K562 (cell line): ENCODE measurements at regions not wholly inside any gene's neighbourhood (a gene's known extent, or its start where the extent isn't known, plus 50 kb on each side); places are given as distances from the start of the nearest gene placed in this dataset.
A peak's percentile ranks its signal among the peaks of the same experiment; 100 is the strongest.

Experiments used
- ATAC-seq: fragments of 200-7000 bp; cut with Tn5 transposase; 3 replicates; pipeline ENCODE4 v1.9.1; 2020; ENCODE audit warnings: moderate library complexity
- BruUV-seq: library from RNA; stranded (reverse); fragments of 400-500 nt; replicated peaks from 2 replicates; lab custom pipeline; 2021; lab: Mats Ljungman, UMichigan
- CTCF ChIA-PET: fragments of 300-600 bp; formaldehyde crosslinking; extraction: SDS; loops from one replicate; lab custom pipeline; 2021; ENCODE audit warnings: low intra/inter-chr PET ratio; lab: Yijun Ruan, JAX
- POLR2A ChIA-PET: fragments of 300-600, 350-650 bp; sonication (Branson Sonifier 250); formaldehyde crosslinking; extraction: SDS; loops from one replicate; lab custom pipeline; 2021; ENCODE audit warnings: antibody characterized with exemption, inconsistent platforms; lab: Yijun Ruan, JAX
- DNase-seq, 4 experiments: peaks; one replicate each; pipeline versions ENCODE4 v3.0.0 to v3.0.0-alpha.2; 2011 to 2018; ENCODE audit warnings: low spot score in 3 of 4, mixed read lengths in 3 of 4; ENCODE audit errors: extremely low read depth in 1 of 4
- FAIRE-seq: peaks from 2 replicates; lab custom pipeline; 2011; peaks lifted over from hg19 to GRCh38; lab: Jason Lieb, UNC
- H2AFZ ChIP-seq: 2 replicates; pipeline ENCODE4 v1.6.0; 2011; ENCODE audit warnings: low read depth, low read length, control low read depth, inconsistent platforms
- H3K27ac ChIP-seq: fragments of 200-600 bp; 3 replicates; pipeline ENCODE4 v1.8.0; 2011; ENCODE audit warnings: low read depth, mild to moderate bottlenecking, control low read depth, inconsistent platforms, low read length, moderate library complexity, mixed read lengths; ENCODE audit errors: extremely low read depth
- H3K27me3 ChIP-seq, 2 experiments: fragments of 300-600 bp in 1 of 2; 2 replicates in 1 of 2; 3 replicates in 1 of 2; pipeline versions ENCODE4 v1.6.0 to v1.8.0; 2011; ENCODE audit warnings: inconsistent platforms in 2 of 2, low read length in 2 of 2, mild to moderate bottlenecking in 1 of 2, mixed read lengths in 1 of 2, moderate library complexity in 1 of 2; ENCODE audit not compliant: control insufficient read depth in 2 of 2, insufficient read depth in 2 of 2
- H3K36me3 ChIP-seq: fragments of 300-600 bp; 3 replicates; pipeline ENCODE4 v1.8.0; 2011; ENCODE audit warnings: mild to moderate bottlenecking, low read length, inconsistent platforms; ENCODE audit not compliant: control insufficient read depth, insufficient read depth
- H3K4me1 ChIP-seq, 2 experiments: fragments of 200-600 bp in 1 of 2; replicated peaks in 1 of 2; 2 replicates in 1 of 2; 3 replicates in 1 of 2; pipeline versions ENCODE4 v1.5.1 to v1.8.0; 2011; ENCODE audit warnings: inconsistent platforms in 2 of 2, low read length in 2 of 2, mild to moderate bottlenecking in 1 of 2, mixed read lengths in 1 of 2, moderate library complexity in 1 of 2; ENCODE audit not compliant: control insufficient read depth in 2 of 2, insufficient read depth in 2 of 2
- H3K4me2 ChIP-seq: 2 replicates; pipeline ENCODE4 v1.6.1; 2011; ENCODE audit warnings: low read length, control low read depth, inconsistent platforms, mixed read lengths; ENCODE audit not compliant: insufficient read depth
- H3K4me3 ChIP-seq: fragments of 200-600 bp; sonication (generic), shearing (Covaris generic); 2 replicates; pipeline ENCODE4 v1.5.1; 2016; ENCODE audit warnings: control low read depth, inconsistent platforms
- H3K79me2 ChIP-seq: fragments of 200-600 bp; 3 replicates; pipeline ENCODE4 v1.8.0; 2011; ENCODE audit warnings: low read length, inconsistent platforms; ENCODE audit not compliant: control insufficient read depth, insufficient read depth
- H3K9ac ChIP-seq, 2 experiments: 2 replicates each; pipeline versions ENCODE4 v1.6.0 to v1.6.1; 2011; ENCODE audit warnings: low read depth in 2 of 2, low read length in 2 of 2, control low read depth in 1 of 2, inconsistent platforms in 1 of 2, mild to moderate bottlenecking in 1 of 2, mixed read lengths in 1 of 2; ENCODE audit not compliant: insufficient read depth in 1 of 2
- H3K9me1 ChIP-seq: one replicate; pipeline ENCODE4 v1.6.0; 2011; ENCODE audit warnings: inconsistent platforms, mild to moderate bottlenecking, low read length, moderate library complexity; ENCODE audit not compliant: control insufficient read depth, insufficient read depth
- H3K9me3 ChIP-seq: replicated peaks from 2 replicates; pipeline ENCODE4 v1.5.1; 2011; ENCODE audit warnings: low read depth, low read length, inconsistent platforms; ENCODE audit not compliant: control insufficient read depth, insufficient read depth
- H4K20me1 ChIP-seq: replicated peaks from 2 replicates; pipeline ENCODE4 v1.6.1; 2011; ENCODE audit warnings: low read length, inconsistent platforms, mixed read lengths; ENCODE audit not compliant: control insufficient read depth, insufficient read depth
- ELF1 ChIP-seq: fragments of 200-800 bp; sonication (Bioruptor generic); IDR thresholded peaks from 2 replicates; pipeline ENCODE4 v1.6.1; 2016; ENCODE audit warnings: missing genetic modification characterization, missing compliant biosample characterization
- FOSL1 ChIP-seq: fragments of 200-800 bp; sonication (Bioruptor generic); conservative IDR thresholded peaks from 2 replicates; pipeline ENCODE4 v1.6.1; 2016; ENCODE audit warnings: missing genetic modification characterization, missing compliant biosample characterization
- FOXK1 ChIP-seq: sonication (generic); formaldehyde crosslinking; IDR thresholded peaks from 2 replicates; pipeline ENCODE4 v1.8.0; 2022; ENCODE audit warnings: missing genetic modification reagents, mild to moderate bottlenecking, borderline replicate concordance
- HMG20B ChIP-seq: fragments of 250-450 bp; sonication (Bioruptor Pico); IDR thresholded peaks from 2 replicates; pipeline ENCODE4 v1.5.0; 2021; ENCODE audit warnings: mild to moderate bottlenecking
- HOXB6 ChIP-seq: fragments of 250-450 bp; sonication (Bioruptor Pico); IDR thresholded peaks from 2 replicates; pipeline ENCODE4 v1.5.1; 2022; ENCODE audit warnings: mild to moderate bottlenecking, borderline replicate concordance
- MAFK ChIP-seq: IDR thresholded peaks from 2 replicates; pipeline ENCODE4 v1.6.1; 2011; ENCODE audit warnings: low read length, improper control_type of control experiment
- ZFP1 ChIP-seq: fragments of 450-650 bp; formaldehyde crosslinking; IDR thresholded peaks from 2 replicates; pipeline ENCODE4 v1.4.0; 2020; ENCODE audit warnings: mild to moderate bottlenecking, mixed read lengths
- ZNF143 ChIP-seq: sonication (generic); formaldehyde crosslinking; IDR thresholded peaks from 2 replicates; pipeline ENCODE4 v1.9.0; 2022; ENCODE audit warnings: mild to moderate bottlenecking, missing genetic modification reagents
- ZNF274 ChIP-seq: IDR thresholded peaks from 2 replicates; pipeline ENCODE4 v1.6.1; 2011; ENCODE audit warnings: low read depth, mild to moderate bottlenecking, low read length, moderate library complexity, borderline replicate concordance
- WGBS: fragments of 100-300 bp; shearing (Covaris generic); methylation state at CpG from one replicate; pipeline ENCODE4 v1.1.6; 2016; ENCODE audit warnings: low coverage, mixed read lengths; ENCODE audit not compliant: insufficient coverage; ENCODE audit errors: missing lambda C conversion rate; 5-methylcytosine and 5-hydroxymethylcytosine counted together
- in situ Hi-C: fragments of 300-500 bp; cut with MboI; formaldehyde crosslinking; loops from 4 replicates; pipeline ENCODE4 v1.15.0; 2018; ENCODE audit warnings: inconsistent platforms, mixed read lengths
- intact Hi-C: fragments of 100-400 bp; cut with micrococcal nuclease; formaldehyde crosslinking; loops from 2 replicates; pipeline ENCODE4 v1.14.2; 2022
- TF ChIP-seq, protein P1 (sequence below): IDR thresholded peaks from 2 replicates; pipeline ENCODE4 v1.6.1; 2012; ENCODE audit warnings: low read depth, low read length, improper control_type of control experiment, borderline replicate concordance
- TF ChIP-seq, protein P2 (sequence below): fragments of 450-650 bp; IDR thresholded peaks from 2 replicates; pipeline ENCODE4 v1.6.1; 2016
- TF ChIP-seq, protein P3 (sequence below): sonication (generic); IDR thresholded peaks from 2 replicates; pipeline ENCODE4 v1.6.1; 2016

DNA sequence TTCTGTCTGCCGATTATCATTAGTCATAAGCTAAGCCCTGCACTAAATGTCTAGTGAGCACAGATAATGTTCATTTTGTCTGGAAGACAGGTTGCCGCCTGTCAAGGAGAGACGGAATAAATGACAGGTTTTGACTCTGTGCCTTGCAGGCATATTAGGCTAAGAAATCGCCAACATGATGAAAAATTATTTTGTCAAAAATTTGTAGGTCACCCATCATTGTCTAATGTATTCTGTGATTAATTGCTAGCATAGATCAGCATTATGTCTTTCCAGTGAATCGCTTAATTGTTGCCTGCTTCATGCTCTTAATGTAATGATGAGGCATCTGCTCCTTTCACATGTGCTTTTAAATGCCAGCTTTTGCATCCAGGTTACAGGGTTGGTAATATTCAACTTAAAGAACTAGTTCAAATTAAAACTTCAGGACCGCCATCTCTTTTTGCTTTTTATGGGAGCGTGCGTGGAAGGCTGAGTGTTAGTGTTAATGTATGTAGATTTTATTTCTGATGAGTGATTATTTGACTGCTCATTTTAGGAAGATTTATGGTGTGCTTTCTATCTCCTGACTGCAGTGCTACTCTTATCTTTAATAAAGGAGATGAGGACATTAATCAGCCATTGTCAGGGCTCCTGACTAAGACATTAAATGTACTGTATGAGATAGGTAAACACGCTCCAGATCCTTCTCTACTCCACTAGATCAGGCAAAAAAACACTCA, 120.8 kb upstream of the MEIS2 start:
- Histone ChIP-seq H3K27ac (no peak overlapping the region), H3K27me3 (no peaks in the 10 kb centered on the region), H3K4me1 (no peaks in the 10 kb centered on the region), H3K4me2 (no peak overlapping the region), H3K36me3 (no peaks in the 10 kb centered on the region), H3K9ac (no peak overlapping the region), H3K9me3 (no peaks in the 10 kb centered on the region), H3K4me3 (no peak overlapping the region), H4K20me1 (no peaks in the 10 kb centered on the region), H2AFZ (no peak overlapping the region), H3K79me2 (no peaks in the 10 kb centered on the region), H3K9me1 (no peaks in the 10 kb centered on the region)
- FAIRE-seq, result no peak
- ATAC-seq, result no peak
- ChIA-PET POLR2A (no interaction called here), CTCF (no interaction called here)
- no TSS peak for BruUV-seq
- WGBS, result 0% methylated on average over 9 of the region's 9 CpGs
- intact Hi-C loops, result no loop called here
- in situ Hi-C loops, result no loop called here
- DNase-seq, result no peak
- no peak for TF ChIP-seq ZFP1 (CRISPR knock-in tag)
- TF ChIP-seq, protein P1, sequence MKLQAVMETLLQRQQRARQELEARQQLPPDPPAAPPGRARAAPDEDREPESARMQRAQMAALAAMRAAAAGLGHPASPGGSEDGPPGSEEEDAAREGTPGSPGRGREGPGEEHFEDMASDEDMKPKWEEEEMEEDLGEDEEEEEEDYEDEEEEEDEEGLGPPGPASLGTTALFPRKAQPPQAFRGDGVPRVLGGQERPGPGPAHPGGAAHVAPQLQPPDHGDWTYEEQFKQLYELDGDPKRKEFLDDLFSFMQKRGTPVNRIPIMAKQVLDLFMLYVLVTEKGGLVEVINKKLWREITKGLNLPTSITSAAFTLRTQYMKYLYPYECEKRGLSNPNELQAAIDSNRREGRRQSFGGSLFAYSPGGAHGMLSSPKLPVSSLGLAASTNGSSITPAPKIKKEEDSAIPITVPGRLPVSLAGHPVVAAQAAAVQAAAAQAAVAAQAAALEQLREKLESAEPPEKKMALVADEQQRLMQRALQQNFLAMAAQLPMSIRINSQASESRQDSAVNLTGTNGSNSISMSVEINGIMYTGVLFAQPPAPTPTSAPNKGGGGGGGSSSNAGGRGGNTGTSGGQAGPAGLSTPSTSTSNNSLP, result no peak
- TF ChIP-seq FOXK1 (CRISPR knock-in tag), result no peak
- TF ChIP-seq MAFK, result no peak
- TF ChIP-seq, protein P2, sequence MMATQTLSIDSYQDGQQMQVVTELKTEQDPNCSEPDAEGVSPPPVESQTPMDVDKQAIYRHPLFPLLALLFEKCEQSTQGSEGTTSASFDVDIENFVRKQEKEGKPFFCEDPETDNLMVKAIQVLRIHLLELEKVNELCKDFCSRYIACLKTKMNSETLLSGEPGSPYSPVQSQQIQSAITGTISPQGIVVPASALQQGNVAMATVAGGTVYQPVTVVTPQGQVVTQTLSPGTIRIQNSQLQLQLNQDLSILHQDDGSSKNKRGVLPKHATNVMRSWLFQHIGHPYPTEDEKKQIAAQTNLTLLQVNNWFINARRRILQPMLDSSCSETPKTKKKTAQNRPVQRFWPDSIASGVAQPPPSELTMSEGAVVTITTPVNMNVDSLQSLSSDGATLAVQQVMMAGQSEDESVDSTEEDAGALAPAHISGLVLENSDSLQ, result peak; percentile 54; the same call in 1 of the 2 replicates
- no peak for TF ChIP-seq HOXB6 (CRISPR knock-in tag)
- no peak for TF ChIP-seq ELF1 (tag)
- no peak for TF ChIP-seq FOSL1 (tag)
- TF ChIP-seq ZNF143 (CRISPR knock-in tag), result no peak
- TF ChIP-seq HMG20B, result no peak
- no peak for TF ChIP-seq ZNF274
- TF ChIP-seq, protein P3, sequence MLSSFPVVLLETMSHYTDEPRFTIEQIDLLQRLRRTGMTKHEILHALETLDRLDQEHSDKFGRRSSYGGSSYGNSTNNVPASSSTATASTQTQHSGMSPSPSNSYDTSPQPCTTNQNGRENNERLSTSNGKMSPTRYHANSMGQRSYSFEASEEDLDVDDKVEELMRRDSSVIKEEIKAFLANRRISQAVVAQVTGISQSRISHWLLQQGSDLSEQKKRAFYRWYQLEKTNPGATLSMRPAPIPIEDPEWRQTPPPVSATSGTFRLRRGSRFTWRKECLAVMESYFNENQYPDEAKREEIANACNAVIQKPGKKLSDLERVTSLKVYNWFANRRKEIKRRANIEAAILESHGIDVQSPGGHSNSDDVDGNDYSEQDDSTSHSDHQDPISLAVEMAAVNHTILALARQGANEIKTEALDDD, result no peak
